Suprapubic skin (tissue), 4 donors: ENCODE measurements at regions not wholly inside any gene's neighbourhood (a gene's known extent, or its start where the extent isn't known, plus 50 kb on each side); places are given as distances from the start of the nearest gene placed in this dataset.
"Not testable (repeated sequence)": the region's sequence is repeated elsewhere in the genome, so short reads cannot be mapped to it uniquely, and the experiment has no call there.

ENCODE experiments used
- DNase-seq, 2 donors: peaks; one replicate each; pipeline ENCODE4 v3.0.0-alpha.2; 2019; ENCODE audit warnings: low spot score in 2 of 2
- H3K27ac ChIP-seq: fragments of 200-600 bp; sonication (generic); one replicate; pipeline ENCODE4 v1.5.1; 2019
- H3K27me3 ChIP-seq: fragments of 200-600 bp; sonication (generic); one replicate; pipeline ENCODE4 v1.5.1; 2019
- H3K36me3 ChIP-seq: fragments of 200-600 bp; sonication (generic); one replicate; pipeline ENCODE4 v1.5.1; 2019
- H3K4me1 ChIP-seq: fragments of 200-600 bp; sonication (generic); one replicate; pipeline ENCODE4 v1.5.1; 2019
- H3K4me3 ChIP-seq: fragments of 200-600 bp; sonication (generic); one replicate; pipeline ENCODE4 v1.5.1; 2019; ENCODE audit warnings: mild to moderate bottlenecking
- H3K9me3 ChIP-seq: fragments of 200-600 bp; sonication (generic); one replicate; pipeline ENCODE4 v1.5.1; 2019
- EP300 ChIP-seq: sonication (generic); formaldehyde crosslinking; IDR thresholded peaks from one replicate; pipeline ENCODE4 v1.6.1; 2017; ENCODE audit warnings: antibody characterized with exemption
- POLR2A ChIP-seq, 2 donors: fragments of 450-650 bp; IDR thresholded peaks; one replicate each; pipeline ENCODE4 v1.6.1; 2017; ENCODE audit warnings: antibody characterized with exemption in 2 of 2, mild to moderate bottlenecking in 2 of 2, moderate library complexity in 2 of 2
- POLR2AphosphoS5 ChIP-seq, 3 donors: sonication (generic); formaldehyde crosslinking; IDR thresholded peaks; one replicate each; pipeline ENCODE4 v1.6.1; 2017; ENCODE audit warnings: antibody characterized with exemption in 3 of 3
- WGBS: methylation state at CpG from one replicate; pipeline ENCODE4 v1.1.5; 2018; 5-methylcytosine and 5-hydroxymethylcytosine counted together
- TF ChIP-seq, protein P1 (sequence below), 2 donors: fragments of 200-600 bp in 1 of 2; fragments of 450-650 bp in 1 of 2; sonication (generic) in 1 of 2; IDR thresholded peaks; one replicate each; pipeline ENCODE4 v1.5.1; 2016 to 2019; ENCODE audit warnings: antibody characterized with exemption in 2 of 2, mild to moderate bottlenecking in 1 of 2, moderate library complexity in 1 of 2

DNA sequence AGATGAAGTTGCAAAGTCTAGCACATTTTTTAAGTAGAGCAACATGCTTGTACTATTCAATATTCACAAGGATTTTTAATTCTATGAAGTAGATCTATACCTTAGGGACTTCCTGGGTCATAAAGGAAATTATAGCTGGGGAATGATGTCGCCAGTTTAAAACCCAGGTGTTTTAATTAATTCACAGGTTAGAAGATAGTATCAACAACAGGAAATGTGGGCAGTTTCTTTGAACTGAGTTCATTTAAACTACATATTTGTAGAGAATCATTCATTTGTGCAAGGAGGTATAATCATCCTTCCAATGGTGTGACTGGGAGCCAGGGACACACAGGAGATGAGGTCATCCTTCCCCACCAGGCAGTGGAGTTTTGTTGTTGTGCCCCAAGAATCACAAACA, 181.3 kb upstream of the KLF3 start:
- Histone ChIP-seq H3K27ac (no peak overlapping the region), H3K4me1 (no peaks in the 10 kb centered on the region), H3K36me3 (no peaks in the 10 kb centered on the region), H3K9me3 (no peaks in the 10 kb centered on the region), H3K27me3 (no peaks in the 10 kb centered on the region), H3K4me3 (no peak overlapping the region)
- DNase-seq = no peak
- TF ChIP-seq, protein P1, sequence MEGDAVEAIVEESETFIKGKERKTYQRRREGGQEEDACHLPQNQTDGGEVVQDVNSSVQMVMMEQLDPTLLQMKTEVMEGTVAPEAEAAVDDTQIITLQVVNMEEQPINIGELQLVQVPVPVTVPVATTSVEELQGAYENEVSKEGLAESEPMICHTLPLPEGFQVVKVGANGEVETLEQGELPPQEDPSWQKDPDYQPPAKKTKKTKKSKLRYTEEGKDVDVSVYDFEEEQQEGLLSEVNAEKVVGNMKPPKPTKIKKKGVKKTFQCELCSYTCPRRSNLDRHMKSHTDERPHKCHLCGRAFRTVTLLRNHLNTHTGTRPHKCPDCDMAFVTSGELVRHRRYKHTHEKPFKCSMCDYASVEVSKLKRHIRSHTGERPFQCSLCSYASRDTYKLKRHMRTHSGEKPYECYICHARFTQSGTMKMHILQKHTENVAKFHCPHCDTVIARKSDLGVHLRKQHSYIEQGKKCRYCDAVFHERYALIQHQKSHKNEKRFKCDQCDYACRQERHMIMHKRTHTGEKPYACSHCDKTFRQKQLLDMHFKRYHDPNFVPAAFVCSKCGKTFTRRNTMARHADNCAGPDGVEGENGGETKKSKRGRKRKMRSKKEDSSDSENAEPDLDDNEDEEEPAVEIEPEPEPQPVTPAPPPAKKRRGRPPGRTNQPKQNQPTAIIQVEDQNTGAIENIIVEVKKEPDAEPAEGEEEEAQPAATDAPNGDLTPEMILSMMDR (IDR thresholded peaks at IDR 0.05) = no peak
- 46% methylated on average over 1 of the region's 1 CpG for WGBS

DNA sequence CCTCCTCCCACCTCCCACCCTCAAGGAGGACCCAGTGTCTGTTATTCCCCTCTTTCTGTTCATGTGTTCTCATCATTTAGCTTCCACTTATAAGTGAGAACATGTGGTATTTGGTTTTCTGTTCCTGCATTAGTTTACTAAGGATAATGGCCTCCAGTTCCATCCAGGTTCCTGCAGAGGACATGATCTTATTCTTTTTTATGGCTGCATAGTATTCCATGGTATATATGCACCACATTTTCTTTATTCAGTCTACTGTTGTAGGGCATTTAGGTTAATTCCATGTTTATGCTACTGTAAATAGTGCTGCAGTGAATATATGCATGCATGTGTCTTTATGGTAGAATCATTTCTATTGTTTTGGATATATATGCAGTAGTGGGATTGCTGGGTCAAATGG, 180.4 kb upstream of the KLF3 start:
- H3K27ac ChIP-seq, DNase-seq, H3K36me3 ChIP-seq, H3K4me3 ChIP-seq, H3K27me3 ChIP-seq, H3K4me1 ChIP-seq, H3K9me3 ChIP-seq: not testable (repeated sequence)

DNA sequence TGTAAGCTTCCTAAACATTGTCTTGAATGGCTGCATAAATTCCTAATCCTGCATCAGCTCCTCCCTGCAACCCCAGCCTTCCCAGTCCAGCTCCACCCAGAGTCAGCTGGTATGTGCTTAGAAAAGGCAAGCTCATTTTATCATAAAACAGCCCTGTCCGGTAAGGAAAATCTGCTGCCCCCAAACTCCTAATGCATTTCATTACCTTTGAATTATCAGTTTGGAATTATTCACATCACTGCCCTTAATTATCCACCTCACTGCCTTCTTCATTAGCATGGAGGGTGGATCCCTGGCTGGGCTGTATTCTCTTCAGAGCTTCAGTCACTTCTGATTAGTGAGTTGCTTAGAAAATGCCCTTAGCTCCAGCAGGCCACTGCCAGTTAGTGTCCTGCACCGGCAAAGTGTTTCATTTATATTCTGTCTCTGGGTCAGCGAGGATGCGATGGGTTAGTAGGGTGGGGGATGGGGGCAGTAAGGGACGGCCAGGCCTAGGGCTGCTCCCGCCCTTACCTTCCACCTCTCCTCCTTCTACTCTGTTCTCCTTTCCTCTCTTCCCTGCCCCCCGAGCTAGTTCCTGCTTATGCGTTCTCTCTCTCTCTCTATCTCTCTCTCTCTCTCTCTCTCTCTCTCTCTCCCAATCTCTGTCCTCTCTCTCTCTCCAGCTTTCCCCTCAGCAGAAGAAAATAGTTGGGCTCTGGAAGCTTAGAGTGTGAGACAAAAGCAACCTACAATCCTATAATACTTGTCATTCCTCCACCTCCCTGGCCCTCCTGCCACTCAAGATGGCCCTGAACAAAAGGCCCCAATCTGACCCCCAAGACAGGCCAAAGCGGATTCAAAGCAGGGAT, 174.8 kb upstream of the KLF3 start:
- Histone ChIP-seq H3K4me3 (no peak overlapping the region), H3K36me3 (no peaks in the 10 kb centered on the region), H3K27me3 (no peaks in the 10 kb centered on the region), H3K4me1 (peaks cover 13% of the 10 kb centered on the region), H3K9me3 (no peaks in the 10 kb centered on the region), H3K27ac (peak overlapping the region; percentile 28)
- DNase-seq = no peak
- TF ChIP-seq EP300 (no peak), POLR2AphosphoS5 (IDR thresholded peaks at IDR 0.05) (no peak), POLR2A (IDR thresholded peaks at IDR 0.05) (no peak)
- TF ChIP-seq, protein P1 (IDR thresholded peaks at IDR 0.05) = no peak
- WGBS = 69% methylated on average over 9 of the region's 9 CpGs

DNA sequence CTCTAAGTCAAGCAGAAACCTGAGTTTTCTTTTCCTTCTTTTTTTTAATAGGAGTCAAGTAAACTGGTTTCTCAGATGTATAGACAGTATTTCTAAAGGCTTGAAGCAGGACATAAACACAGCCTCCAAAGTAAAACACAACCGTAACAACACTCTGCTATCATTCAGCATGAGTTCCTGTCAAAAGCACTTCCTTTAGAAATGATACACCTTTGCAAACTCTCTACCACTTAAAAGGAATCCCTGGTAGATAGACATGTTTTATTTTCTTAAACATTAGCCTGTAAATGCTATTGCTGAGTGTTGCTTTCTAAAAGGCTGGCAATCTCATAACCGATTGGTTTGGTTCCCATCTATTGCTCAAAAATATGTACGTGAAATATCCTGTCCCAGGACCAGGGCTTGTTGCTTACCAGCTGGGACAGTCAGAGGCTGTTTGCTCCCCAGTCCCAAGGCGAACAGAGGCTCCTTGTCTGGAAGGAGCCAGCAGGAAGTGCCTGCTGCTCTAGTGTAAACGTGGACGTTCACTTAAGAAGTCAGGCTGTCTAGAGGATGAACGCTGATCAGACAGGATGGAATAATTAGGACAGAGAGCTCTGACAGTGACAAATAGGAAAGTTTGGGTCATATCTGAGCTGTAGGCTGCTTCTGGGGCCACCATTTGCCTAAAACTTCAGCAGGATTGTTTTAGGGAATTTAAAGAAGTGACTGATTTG, 173.9 kb upstream of the KLF3 start:
- no peaks in the 10 kb centered on the region for H3K27me3 ChIP-seq
- peaks cover 13% of the 10 kb centered on the region for H3K4me1 ChIP-seq
- H3K27ac ChIP-seq = peak overlapping the region; percentile 28
- TF ChIP-seq POLR2AphosphoS5 (IDR thresholded peaks at IDR 0.05) (no peak), POLR2A (IDR thresholded peaks at IDR 0.05) (no peak)
- TF ChIP-seq, protein P1 (IDR thresholded peaks at IDR 0.05) = no peak
- no peak for DNase-seq
- 44% methylated on average over 7 of the region's 7 CpGs for WGBS
- no peak overlapping the region for H3K4me3 ChIP-seq
- no peaks in the 10 kb centered on the region for H3K36me3 ChIP-seq
- no peaks in the 10 kb centered on the region for H3K9me3 ChIP-seq

- DNase-seq = no peak
- Histone ChIP-seq H3K27me3 (no peaks in the 10 kb centered on the region), H3K4me1 (peaks cover 13% of the 10 kb centered on the region), H3K4me3 (no peak overlapping the region), H3K27ac (peak overlapping the region; percentile 28), H3K36me3 (no peaks in the 10 kb centered on the region), H3K9me3 (no peaks in the 10 kb centered on the region)
- WGBS = 81% methylated on average over 4 of the region's 4 CpGs
- no peak for TF ChIP-seq EP300
- TF ChIP-seq, protein P1 (IDR thresholded peaks at IDR 0.05) = no peak
- TF ChIP-seq POLR2A (IDR thresholded peaks at IDR 0.05) = no peak
- no peak for TF ChIP-seq POLR2AphosphoS5 (IDR thresholded peaks at IDR 0.05)
These were observed 173.1 kb upstream of the KLF3 start for GRCh38 chr4:38490753-38491446.
